CD4-positive, alpha-beta T cell treated with Interleukin-2 at 100 ng/mL for 4 hours (primary cell): ENCODE measurements at regions not wholly inside any gene's neighbourhood (a gene's known extent, or its start where the extent isn't known, plus 50 kb on each side); places are given as distances from the start of the nearest gene placed in this dataset.

Experiments used
- DNase-seq: peaks from one replicate; pipeline ENCODE4 v3.0.0-alpha.2; 2020; ENCODE audit warnings: low spot score

DNA sequence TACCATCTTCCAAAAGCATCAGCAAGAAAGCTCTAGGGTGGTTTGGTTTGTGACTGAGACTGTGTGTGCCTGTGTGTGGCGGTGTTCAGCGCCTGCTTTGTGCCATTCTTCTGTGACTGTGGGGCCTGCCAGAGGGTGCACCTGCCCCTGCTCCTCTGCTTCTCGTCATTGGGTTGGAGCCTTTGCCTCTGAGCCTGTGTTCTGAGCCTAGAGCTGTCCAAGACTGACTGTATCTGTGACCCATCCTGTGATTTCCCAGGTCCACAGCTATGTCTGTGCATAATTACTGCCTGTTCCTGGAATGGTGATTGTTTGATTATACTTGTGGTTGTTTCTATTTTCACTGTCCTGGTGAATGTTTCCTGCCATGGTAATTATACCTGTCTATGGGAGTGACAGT is 57.1 kb upstream of the KLHL29 start:
- DNase-seq = no peak

DNA sequence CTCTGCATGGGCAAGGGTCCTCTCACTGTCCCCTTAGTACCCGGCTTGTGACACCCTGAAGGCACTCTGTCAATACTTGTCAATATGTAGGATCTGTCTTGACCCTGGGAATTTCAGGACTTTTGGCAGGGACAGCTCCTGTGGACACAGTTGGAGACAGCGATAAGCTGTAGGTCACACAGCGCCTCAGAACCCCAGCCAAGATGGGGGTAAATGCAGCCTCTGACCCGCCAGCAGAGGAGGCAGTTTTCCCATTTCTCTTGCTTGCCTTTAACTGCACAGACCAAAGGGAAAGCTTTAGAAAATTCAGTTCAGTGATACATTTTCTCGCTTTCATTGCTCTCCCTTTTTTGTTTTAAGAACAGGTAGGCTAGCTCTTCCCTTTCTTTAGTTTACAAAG is 54.8 kb upstream of the KLHL29 start:
- no peak for DNase-seq
